NCI-H2196 (cell line): ENCODE measurements at regions not wholly inside any gene's neighbourhood (a gene's known extent, or its start where the extent isn't known, plus 50 kb on each side); places are given as distances from the start of the nearest gene placed in this dataset.

Source experiments
- DNase-seq: peaks from one replicate; lab custom pipeline; 2025; ENCODE audit not compliant: unreplicated experiment; lab: John Stamatoyannopoulos, UW

DNA sequence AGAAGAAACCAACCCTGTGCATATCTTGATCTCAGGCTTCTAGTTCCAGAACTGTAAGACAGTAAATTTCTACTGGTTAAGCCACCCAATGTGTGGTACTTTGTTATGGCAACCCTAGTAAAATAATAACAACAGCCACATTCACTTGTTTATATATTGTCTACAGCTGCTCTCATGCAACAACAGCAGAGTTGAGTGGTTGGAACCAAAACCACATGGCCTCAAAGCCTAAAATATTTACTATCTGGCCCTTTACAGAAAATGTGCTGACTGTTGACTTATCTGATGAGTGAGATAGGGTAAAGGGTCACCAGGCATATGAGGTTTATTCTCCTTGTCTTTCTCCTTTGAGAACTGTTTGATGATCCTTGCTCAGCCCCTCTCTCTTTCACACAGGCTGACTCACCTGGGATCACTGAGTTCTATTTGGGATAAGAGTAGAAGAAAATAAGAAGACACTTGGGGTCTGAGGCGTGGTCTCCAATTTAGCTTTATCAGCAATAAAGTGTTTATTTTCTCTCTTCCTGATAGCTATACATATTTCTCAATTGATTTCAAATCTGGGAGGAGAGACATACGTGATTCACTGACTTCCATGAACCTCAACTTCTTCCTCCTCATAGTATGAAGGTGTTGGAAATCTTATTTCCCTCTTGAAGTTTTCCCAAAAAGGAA is 227.5 kb upstream of the STARD13 start:
- DNase-seq: no peak

DNA sequence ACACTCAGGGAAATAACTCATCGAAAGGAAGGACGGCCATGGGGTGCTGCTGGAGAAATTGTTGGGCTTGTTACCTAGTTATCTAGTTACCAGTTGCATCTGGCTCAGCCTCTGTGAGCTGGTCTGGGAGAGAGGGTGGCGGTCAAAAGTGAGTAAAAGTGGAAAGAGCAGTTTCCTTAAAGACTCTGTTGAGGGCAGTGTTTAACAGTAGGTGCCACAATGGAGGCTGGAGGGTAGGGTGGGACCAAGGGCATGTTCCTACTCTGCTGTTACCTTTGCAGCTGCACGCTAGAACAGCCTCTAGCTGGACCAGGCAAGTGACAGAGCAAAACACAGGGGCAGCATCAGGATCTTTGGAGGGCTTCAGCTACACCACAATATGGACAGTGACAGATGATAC is 228.8 kb upstream of the STARD13 start:
- no peak for DNase-seq

DNA sequence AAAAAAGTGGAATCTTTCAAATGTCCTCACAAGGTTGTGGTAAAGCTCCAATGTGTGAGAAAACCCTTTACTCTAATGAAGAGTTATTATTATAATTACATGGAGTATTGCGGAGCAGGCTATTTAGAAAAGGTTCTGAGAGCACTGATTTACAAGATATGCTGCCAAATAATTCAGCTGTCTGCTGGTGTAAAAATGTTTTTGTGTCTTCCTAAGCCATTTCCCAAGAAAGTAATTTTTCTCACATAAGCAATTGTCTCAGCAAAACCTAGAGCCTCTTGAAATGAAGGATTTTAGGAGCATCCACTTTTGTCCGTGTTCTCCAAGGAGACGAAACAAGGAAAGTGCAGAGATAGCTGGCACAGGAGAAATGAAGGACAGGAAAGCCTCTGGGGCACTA is 229.6 kb upstream of the STARD13 start:
- DNase-seq: no peak

DNA sequence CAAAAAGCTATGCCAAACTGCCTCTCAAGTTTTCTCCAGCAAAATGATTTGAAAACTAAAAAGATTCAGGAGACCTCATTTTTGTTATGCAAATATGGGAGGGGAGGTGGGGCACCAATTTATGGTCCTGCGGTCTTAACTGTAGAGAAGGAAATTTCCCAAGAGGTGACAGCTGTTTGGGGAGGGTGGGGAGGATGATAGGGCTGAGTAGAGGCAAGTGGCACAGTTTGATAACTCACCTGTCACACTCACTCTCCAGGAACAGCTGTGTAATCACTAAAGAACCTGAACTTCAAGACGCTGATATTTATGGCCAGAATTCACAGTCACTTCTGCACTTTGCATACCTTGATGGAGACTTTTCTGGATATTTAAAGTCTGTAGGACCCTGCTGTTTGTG is 232.9 kb upstream of the STARD13 start:
- DNase-seq: no peak

DNA sequence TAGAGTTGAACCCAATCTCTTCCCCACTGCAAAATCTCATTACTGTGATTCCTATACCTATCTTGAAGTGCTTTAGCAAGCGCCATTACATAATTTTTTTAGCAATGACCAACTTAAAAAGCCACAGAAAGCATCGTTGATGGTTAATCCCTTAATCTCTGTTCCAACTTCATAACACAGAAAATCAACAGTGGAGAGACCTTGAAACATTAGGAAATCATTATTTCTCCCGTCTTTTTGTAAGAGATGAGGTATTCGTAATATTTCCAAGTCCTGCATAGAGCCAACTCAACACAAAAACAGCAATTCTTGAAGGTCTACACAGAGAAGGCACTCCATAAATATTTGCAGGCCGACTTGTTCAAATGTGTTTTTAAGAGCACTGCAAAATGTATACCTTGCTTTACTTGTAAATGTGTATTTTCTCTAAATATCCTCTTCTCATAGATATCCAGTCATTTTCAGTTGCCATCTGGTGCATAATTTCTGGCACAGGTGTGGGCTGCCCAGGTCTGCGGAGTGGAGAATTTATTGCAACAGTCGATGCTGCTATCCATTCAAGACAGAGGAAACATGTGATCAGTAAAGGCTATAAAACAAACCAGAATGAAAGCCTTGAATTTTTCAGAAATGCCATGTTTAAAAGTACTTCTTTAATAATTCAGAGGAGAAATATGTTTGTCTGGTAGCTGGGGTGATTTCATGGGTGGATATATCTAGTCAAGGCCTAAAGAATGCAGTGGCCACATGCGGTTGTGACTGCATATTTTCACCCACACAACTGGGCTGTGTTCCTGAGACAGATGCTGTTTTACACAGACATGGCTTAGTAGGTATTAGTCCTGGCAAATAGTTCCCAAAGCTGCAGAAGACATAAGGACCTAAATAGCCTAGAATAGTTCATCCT is 234.3 kb upstream of the STARD13 start:
- DNase-seq: no peak

DNA sequence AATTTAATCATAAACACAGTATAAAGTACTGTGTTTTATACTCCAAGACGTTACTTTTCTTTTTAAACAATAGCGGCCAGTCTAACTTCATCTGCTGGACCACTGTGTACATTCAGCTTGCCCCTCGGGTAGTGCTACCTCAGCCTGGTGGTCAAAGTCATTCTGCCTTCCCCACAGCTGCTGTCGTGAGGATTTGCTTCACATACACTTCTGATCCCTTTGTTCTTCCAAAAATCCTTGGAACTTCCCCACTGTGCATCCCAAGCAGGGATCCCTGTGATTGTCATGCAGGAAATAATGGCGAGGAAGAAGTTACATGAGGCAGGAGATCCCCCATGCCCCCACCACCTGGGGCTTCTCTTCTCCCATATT is 234.9 kb upstream of the STARD13 start:
- DNase-seq: no peak

DNA sequence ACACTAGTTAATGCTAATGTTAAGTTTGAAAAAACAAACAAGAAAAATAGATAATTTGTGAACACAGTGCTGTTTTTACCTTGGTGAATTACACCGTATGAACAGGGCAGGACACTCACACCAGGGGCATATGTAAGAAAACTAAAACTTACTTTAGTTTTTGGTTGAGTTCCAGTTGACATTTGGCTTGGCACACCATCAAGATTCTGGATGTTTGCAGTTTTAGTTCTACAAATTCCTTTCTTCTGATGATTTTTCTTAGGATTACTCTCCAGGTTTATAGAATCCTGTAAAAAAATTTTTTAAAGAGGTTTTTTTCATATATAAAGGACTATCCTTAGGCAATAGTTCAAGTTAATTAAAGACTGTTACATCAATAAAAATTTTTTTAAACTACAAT is 238.5 kb upstream of the STARD13 start:
- DNase-seq: no peak

DNA sequence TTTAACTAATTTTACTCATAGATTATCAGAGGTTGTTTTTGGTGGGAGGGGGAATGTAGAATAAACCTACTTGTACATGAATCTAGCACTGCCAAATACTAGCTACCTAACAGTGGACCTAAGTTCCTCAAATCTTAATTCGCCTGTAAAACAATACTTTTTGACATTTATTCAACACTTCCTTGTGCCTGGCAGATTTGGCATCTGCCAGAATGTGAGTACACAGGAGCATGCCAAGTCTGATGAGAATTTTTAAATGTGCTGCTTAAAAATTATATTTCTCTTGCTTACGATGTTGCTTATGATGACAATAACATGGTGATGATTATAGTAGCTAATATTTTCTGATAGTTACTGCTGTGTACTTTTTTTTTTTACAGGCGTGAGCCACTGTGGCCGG is 240.2 kb upstream of the STARD13 start:
- no peak for DNase-seq

DNA sequence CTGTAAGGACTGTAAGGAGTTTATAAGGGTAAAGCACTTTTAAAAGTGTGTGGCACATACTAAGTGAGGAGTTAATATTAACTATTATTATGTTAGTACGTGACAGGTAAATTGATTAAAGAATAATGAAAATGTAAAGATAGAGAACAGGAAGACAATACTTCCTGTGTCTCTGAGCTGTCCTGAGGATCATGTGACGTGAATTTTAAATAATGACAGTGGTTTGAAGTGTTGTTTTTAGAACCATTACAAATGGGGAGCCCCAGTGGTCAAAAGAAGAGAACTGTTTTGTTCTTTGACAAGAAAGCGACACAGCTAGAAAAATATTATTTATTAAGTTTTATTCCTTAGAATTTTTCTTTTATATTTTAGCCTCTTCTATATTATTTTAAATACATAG is 241.2 kb upstream of the STARD13 start:
- no peak for DNase-seq

DNA sequence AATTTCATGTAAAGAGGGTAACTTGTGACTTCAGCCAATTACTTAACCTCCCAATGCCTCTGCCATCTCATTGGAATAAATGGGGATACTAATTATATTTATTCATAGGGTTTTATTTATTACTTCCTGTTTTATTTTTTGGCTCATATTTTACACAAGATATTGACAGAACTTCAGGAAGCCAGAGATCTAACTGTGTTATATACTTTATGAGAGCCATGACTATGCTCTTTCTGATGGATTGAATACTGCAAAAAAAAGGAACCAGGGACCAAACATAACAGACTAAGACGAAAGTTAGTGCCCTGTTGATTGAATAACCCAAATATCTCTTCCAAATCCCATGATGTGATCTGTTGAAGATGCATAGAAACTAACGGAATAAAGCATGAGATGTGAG is 243.3 kb upstream of the STARD13 start:
- no peak for DNase-seq

DNA sequence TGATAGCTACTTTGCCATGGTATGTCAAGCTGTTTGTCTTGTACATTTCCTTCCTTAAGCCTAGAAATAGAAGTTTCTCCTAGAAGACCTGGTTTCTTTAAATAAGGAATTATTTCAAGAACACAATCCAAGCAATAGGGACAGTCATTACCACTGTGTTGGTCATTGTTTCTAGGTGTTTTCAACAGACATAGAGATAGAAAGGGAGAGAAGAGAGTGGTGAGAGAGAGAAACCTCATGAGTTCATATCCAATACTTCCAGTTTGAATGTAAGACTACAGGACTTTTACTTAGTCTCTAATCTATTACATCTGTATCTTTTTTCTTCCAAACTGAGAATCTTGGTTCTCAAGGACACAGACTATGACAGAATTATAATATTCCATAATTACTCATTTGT is 245.9 kb upstream of the STARD13 start:
- DNase-seq: no peak

DNA sequence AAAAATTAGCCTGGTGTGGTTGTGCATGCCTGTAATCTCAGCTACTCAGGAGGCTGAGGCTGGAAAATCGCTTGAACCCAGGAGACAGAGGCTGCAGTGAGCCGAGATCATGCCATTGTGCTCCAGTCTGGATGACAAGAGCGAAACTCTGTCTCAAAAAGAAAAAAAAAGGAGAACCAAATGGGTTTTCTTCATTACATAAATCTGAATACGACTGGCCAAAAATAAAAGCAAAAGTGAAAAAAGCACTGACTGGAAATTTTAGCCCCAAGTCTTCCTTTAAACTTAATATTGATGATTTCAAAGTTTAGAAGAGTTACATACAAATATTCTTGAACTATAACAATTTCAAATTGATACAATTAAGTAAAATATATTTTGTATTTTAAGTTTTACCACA is 249.5 kb upstream of the STARD13 start:
- no peak for DNase-seq

DNA sequence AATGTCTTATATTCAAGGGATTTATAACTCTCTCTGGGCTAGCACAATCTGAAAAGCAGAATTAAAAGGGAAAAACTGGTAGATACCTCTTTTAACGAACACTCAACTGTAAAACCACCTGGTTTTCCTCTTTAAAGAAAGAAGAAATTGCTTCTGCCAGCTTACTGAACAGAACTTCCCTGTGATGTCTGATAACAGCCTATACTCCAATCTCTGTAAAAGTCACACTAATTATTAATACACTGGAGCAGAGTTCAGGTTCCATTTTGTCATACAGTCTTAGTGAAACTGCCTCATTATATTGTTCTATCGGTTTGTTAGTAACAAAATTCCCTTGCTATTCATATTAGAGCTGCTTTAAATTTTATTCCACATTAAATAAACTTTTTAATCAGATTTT is 251.0 kb upstream of the STARD13 start:
- no peak for DNase-seq

DNA sequence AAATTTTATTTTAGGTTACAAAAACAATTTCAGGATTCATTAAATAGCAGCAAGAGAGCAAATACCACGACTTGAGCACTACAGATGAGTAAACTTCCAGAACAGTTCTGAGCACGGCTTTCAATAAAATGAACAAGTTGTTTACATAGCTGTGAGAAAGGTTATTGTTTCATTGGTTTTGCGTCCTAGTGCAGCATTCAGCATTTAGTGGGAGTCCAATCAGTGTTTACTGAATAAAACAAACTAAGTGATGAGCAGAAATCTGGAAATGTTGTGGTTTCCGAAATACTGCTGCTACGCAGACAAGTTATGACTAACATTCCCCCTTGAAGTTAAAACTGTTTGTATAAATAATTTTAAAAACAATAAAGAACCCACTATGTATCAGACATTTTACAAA is 251.5 kb upstream of the STARD13 start:
- DNase-seq: no peak

DNA sequence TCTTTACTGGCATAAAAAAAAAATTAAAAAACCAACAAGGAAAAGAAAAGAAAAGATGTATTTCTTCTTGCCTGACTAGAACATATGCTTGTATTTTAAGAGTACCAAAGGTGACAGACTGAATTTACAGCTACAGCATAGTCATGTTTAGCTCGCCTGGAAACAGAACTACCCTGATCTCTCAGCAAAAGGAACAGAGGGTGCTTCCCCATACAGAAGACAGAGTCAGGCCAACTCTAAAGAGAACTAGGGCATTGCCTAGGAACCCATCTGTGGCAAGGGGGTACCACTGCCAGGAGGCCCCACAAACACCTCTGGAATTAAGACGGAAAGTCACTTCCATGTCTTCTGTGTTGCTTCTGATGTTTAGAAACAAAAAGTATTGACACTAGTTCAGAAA is 252.1 kb upstream of the STARD13 start:
- DNase-seq: no peak

DNA sequence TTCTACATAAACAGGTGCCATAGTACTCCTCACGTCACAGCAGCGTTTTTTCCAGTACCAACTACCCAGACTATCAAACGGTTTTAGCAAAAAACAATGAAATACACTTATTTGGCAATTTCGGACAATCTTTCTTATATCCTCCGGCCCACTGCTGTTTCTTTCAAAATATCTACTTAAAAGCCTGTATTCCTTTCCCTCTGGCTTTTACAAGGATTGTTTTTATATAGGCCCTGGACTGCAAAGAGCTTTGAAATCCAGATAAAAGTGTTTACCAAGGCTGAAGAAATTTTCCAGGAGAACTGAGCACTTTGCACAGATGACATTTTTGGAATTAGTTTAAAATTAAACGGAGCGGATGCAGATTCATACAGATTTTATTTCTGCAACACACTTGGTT is 255.9 kb upstream of the STARD13 start:
- no peak for DNase-seq

DNA sequence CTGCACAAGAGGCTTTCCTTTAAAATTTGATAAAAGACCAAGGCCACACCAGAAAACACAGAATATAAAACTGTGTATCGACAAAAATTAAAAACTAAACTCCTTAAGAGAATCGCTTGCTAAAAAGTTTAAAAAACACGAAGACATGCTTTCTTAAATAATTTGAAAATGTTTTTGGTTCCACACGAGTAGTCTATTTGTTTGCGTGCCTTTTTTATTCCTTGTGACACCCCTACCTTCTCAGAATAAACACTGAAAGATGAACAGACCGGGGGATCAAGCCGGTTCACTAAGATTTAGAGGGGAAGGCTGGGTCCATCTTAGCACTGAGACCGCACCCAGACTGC is 256.4 kb upstream of the STARD13 start:
- no peak for DNase-seq

DNA sequence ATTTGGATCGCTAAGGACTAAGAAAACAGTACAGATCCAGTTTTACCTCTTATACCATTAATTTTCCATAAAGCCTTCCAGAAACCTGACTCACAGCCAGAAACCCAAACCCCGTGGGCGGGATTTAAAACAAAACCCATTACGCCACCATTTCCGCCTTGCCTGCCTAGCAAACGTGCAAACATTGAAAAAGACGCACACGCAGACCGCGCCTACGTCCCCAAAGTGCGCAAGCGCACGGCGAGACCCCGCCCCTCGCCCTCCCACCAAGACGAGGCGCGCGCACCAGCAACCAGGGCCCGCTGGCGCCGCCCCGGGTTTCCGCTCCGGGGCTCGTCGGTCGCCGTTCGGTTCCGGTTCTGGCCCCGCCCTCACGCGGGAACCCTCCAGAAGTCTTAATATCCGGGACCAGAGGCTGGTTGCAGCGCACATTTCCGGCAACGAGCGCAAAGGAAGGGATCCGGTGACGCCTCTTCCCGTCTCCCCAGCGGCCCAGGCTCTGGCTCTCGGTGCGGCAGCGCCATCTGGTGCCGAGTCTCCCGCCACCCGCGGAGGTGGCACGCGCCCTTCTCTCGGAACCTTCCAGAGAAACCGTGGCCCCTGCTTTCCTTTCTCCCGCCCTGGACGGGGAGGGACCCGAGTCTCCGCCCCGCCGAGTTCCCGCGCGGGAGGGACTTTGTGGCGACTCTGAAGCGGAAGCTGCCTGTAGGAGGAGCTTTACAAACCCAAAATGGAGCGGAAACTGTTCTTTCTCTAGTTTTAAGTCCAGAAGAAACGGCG is 256.9 kb upstream of the STARD13 start:
- peak; percentile 91 for DNase-seq

DNA sequence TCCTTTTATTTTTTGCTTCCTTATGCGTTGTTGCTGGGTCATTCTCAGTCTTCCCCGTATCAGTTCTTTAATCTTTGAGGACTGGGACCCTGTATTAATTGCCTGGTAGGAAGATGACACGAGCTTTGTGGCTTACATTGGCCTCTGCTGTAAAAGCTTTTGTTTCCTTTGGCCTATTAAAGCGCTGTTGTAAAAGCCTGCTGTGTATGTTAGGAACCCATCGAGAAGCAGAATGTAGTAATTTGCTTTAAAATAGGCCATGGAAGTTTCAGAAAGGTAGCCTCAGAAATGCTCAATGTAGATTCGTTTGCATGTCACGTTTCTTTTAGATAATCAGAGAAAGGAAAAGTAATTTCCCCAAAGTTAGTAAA is 257.5 kb upstream of the STARD13 start:
- DNase-seq: no peak

DNA sequence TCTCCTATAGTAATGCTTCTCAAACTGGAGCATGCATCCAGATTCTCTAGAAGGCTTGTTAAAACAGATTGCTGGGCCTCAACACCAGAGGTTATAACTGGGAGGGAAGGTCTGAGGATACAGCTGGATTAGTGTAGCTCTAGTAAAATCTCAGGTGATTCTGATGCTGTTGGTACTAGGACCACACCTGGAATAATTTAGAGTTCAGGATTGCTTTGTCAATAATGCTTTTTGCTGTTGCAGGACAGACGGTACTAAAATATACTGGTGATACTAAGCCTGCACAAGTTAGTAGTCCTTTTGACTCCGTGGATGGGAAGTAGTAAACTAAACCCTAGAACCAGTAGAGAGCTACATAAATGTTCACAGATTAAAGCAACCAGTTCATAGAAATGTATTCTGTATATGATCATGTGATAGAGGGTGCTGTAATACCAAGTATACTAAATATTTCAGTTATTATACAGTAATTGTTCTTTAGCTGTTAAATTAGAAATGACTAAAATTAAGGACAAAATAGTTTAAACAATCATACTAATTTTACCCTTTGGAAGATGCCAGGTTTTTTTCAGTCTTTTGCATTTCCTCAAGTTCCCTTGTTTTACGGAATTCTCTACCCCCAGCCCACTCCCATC is 258.2 kb upstream of the STARD13 start:
- no peak for DNase-seq

DNA sequence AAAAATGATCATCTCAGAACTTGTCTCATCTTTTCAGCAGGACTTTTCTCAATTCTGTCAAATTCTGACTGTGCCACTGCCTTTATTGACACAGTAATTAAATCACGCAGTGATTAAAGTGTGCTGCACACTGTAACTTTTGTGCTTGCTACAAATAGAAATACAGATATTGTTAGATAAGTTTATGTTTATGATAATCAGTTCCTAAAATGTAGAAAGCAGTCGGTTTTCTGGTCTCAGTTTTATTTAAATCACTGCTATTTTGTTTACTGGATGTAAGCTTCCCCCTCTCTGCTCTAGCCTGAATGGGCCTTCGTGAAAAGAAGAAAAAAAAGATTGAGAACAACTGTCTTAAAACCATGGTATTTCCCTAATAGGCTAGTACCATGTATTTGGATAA is 258.8 kb upstream of the STARD13 start:
- no peak for DNase-seq

DNA sequence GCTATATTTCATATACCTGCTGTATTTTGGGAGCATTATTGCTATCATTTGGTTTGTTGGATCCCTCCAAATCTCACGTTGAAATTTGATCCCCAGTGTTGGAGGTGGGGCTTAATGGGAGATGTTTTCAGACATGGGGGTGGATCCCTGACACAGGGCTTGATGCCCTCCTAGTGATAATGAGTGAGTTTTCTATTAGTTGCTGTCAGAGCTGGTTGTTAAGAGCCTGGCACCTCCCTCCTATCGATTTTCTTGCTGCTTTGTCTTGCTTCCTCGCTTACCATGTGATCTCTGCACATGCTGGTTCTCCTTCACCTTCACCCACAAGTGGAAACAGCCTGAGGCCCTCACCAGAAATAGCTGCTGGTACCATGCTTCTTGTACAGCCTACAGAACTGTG is 259.9 kb upstream of the STARD13 start:
- no peak for DNase-seq
